Activated naive CD8-positive, alpha-beta T cell treated with anti-CD3 and anti-CD28 coated beads, Interleukin-2, amount 50 U/mL, for 24 hours (primary cell): ENCODE measurements at regions not wholly inside any gene's neighbourhood (a gene's known extent, or its start where the extent isn't known, plus 50 kb on each side); places are given as distances from the start of the nearest gene placed in this dataset.

Source experiments
- ATAC-seq: fragments of 150-1000 bp; cut with Tn5 transposase; one replicate; pipeline ENCODE4 v1.10.0; 2021
- DNase-seq: peaks from one replicate; pipeline ENCODE4 v3.0.0; 2021
- H3K27ac Mint-ChIP-seq: one replicate; pipeline ENCODE4 v1.8.0; 2021; ENCODE audit warnings: mild to moderate bottlenecking, mixed read lengths
- H3K27me3 Mint-ChIP-seq: one replicate; pipeline ENCODE4 v1.8.0; 2021; ENCODE audit warnings: mixed read lengths
- H3K36me3 Mint-ChIP-seq: one replicate; pipeline ENCODE4 v1.8.0; 2021; ENCODE audit warnings: low read depth, mixed read lengths
- H3K4me1 Mint-ChIP-seq: one replicate; pipeline ENCODE4 v1.8.0; 2021; ENCODE audit warnings: mixed read lengths
- H3K4me3 Mint-ChIP-seq: one replicate; pipeline ENCODE4 v1.8.0; 2021; ENCODE audit warnings: mild to moderate bottlenecking, moderate library complexity, mixed read lengths
- H3K9me3 Mint-ChIP-seq: one replicate; pipeline ENCODE4 v1.8.0; 2021; ENCODE audit warnings: mixed read lengths

GRCh38 chr1:226481133-226481532 is 67.4 kb upstream of the STUM start:
- no peak overlapping the region for H3K4me3 Mint-ChIP-seq
- no peak for DNase-seq
- H3K4me1 Mint-ChIP-seq, result peaks cover 1% of the 10 kb centered on the region
- ATAC-seq, result no peak
- no peaks in the 10 kb centered on the region for H3K9me3 Mint-ChIP-seq
- no peak overlapping the region for H3K27ac Mint-ChIP-seq
- H3K27me3 Mint-ChIP-seq, result peaks cover 15% of the 10 kb centered on the region
- H3K36me3 Mint-ChIP-seq, result no peaks in the 10 kb centered on the region

- H3K4me1 Mint-ChIP-seq, result peaks cover 8% of the 10 kb centered on the region
- H3K9me3 Mint-ChIP-seq, result no peaks in the 10 kb centered on the region
- peaks cover 24% of the 10 kb centered on the region for H3K27me3 Mint-ChIP-seq
- H3K4me3 Mint-ChIP-seq, result no peak overlapping the region
- H3K27ac Mint-ChIP-seq, result no peak overlapping the region
- H3K36me3 Mint-ChIP-seq, result no peaks in the 10 kb centered on the region
- ATAC-seq, result no peak
- no peak for DNase-seq
Observed at GRCh38 chr1:226482196-226482595, 66.4 kb upstream of the STUM start.

GRCh38 chr1:226482975-226483700 is 65.4 kb upstream of the STUM start:
- no peak for ATAC-seq
- H3K9me3 Mint-ChIP-seq, result no peaks in the 10 kb centered on the region
- no peak overlapping the region for H3K4me3 Mint-ChIP-seq
- H3K4me1 Mint-ChIP-seq, result peaks cover 8% of the 10 kb centered on the region
- H3K27me3 Mint-ChIP-seq, result peaks cover 29% of the 10 kb centered on the region
- H3K36me3 Mint-ChIP-seq, result no peaks in the 10 kb centered on the region
- DNase-seq, result no peak
- no peak overlapping the region for H3K27ac Mint-ChIP-seq

- H3K9me3 Mint-ChIP-seq, result no peaks in the 10 kb centered on the region
- peaks cover 21% of the 10 kb centered on the region for H3K4me1 Mint-ChIP-seq
- no peak for ATAC-seq
Observed at GRCh38 chr1:226485192-226485591, 63.4 kb upstream of the STUM start.

GRCh38 chr1:226486161-226486560 is 62.4 kb upstream of the STUM start:
- DNase-seq, result no peak
- Mint-ChIP-seq H3K9me3 (no peaks in the 10 kb centered on the region), H3K27ac (no peak overlapping the region), H3K4me1 (peaks cover 24% of the 10 kb centered on the region), H3K4me3 (no peak overlapping the region), H3K27me3 (peaks cover 31% of the 10 kb centered on the region), H3K36me3 (no peaks in the 10 kb centered on the region)
- no peak for ATAC-seq

More at GRCh38 chr1:226485192-226485591, 63.4 kb upstream of the STUM start:
- no peak for DNase-seq
- no peak overlapping the region for H3K27ac Mint-ChIP-seq
- H3K4me3 Mint-ChIP-seq, result no peak overlapping the region
- H3K27me3 Mint-ChIP-seq, result peaks cover 29% of the 10 kb centered on the region
- H3K36me3 Mint-ChIP-seq, result no peaks in the 10 kb centered on the region

GRCh38 chr1:226487921-226488320 is 60.6 kb upstream of the STUM start:
- Mint-ChIP-seq H3K4me1 (peaks cover 24% of the 10 kb centered on the region), H3K4me3 (no peak overlapping the region), H3K27ac (no peak overlapping the region), H3K9me3 (no peaks in the 10 kb centered on the region), H3K27me3 (peaks cover 26% of the 10 kb centered on the region), H3K36me3 (no peaks in the 10 kb centered on the region)
- DNase-seq (no peak), ATAC-seq (no peak)

- peaks cover 20% of the 10 kb centered on the region for H3K27me3 Mint-ChIP-seq
- H3K4me1 Mint-ChIP-seq, result peaks cover 24% of the 10 kb centered on the region
- H3K36me3 Mint-ChIP-seq, result no peaks in the 10 kb centered on the region
- ATAC-seq, result peak; percentile 81
- no peak overlapping the region for H3K4me3 Mint-ChIP-seq
- H3K9me3 Mint-ChIP-seq, result no peaks in the 10 kb centered on the region
- peak overlapping the region; percentile 8 for H3K27ac Mint-ChIP-seq
- peak; percentile 34 for DNase-seq
Observed at GRCh38 chr1:226489718-226490425, 58.7 kb upstream of the STUM start.

- ATAC-seq (peak; percentile 8), DNase-seq (no peak)
- H3K27ac Mint-ChIP-seq, result no peak overlapping the region
- peaks cover 24% of the 10 kb centered on the region for H3K4me1 Mint-ChIP-seq
- no peaks in the 10 kb centered on the region for H3K36me3 Mint-ChIP-seq
- H3K27me3 Mint-ChIP-seq, result peaks cover 17% of the 10 kb centered on the region
- H3K9me3 Mint-ChIP-seq, result no peaks in the 10 kb centered on the region
- no peak overlapping the region for H3K4me3 Mint-ChIP-seq
Observed at GRCh38 chr1:226490426-226490809, 58.1 kb upstream of the STUM start.

- peaks cover 14% of the 10 kb centered on the region for H3K27me3 Mint-ChIP-seq
- no peak for DNase-seq
- ATAC-seq, result no peak
- H3K36me3 Mint-ChIP-seq, result no peaks in the 10 kb centered on the region
- H3K4me1 Mint-ChIP-seq, result peaks cover 22% of the 10 kb centered on the region
- H3K27ac Mint-ChIP-seq, result no peak overlapping the region
- no peaks in the 10 kb centered on the region for H3K9me3 Mint-ChIP-seq
- no peak overlapping the region for H3K4me3 Mint-ChIP-seq
Observed at GRCh38 chr1:226491093-226491850, 57.3 kb upstream of the STUM start.

- DNase-seq, result no peak
- Mint-ChIP-seq H3K27ac (no peak overlapping the region), H3K27me3 (peaks cover 6% of the 10 kb centered on the region), H3K4me1 (peaks cover 17% of the 10 kb centered on the region), H3K9me3 (no peaks in the 10 kb centered on the region), H3K4me3 (no peak overlapping the region), H3K36me3 (no peaks in the 10 kb centered on the region)
- no peak for ATAC-seq
Observed at GRCh38 chr1:226492426-226493137, 56.0 kb upstream of the STUM start.

- H3K9me3 Mint-ChIP-seq, result no peaks in the 10 kb centered on the region
- no peaks in the 10 kb centered on the region for H3K36me3 Mint-ChIP-seq
- no peak overlapping the region for H3K27ac Mint-ChIP-seq
- no peak overlapping the region for H3K4me3 Mint-ChIP-seq
- no peak for ATAC-seq
- DNase-seq, result no peak
- H3K4me1 Mint-ChIP-seq, result peaks cover 14% of the 10 kb centered on the region
- H3K27me3 Mint-ChIP-seq, result peaks cover 2% of the 10 kb centered on the region
Observed at GRCh38 chr1:226494092-226494609, 54.4 kb upstream of the STUM start.

GRCh38 chr1:226495716-226496115 is 52.8 kb upstream of the STUM start:
- ATAC-seq, result peak; percentile 24
- Mint-ChIP-seq H3K36me3 (no peaks in the 10 kb centered on the region), H3K4me3 (no peak overlapping the region), H3K9me3 (no peaks in the 10 kb centered on the region), H3K27ac (no peak overlapping the region), H3K27me3 (no peaks in the 10 kb centered on the region), H3K4me1 (no peaks in the 10 kb centered on the region)
- DNase-seq, result no peak

- no peaks in the 10 kb centered on the region for H3K9me3 Mint-ChIP-seq
Observed at GRCh38 chr1:226496453-226497015, 52.0 kb upstream of the STUM start.

GRCh38 chr1:226497276-226497833 is 51.2 kb upstream of the STUM start:
- DNase-seq, result no peak
- H3K4me1 Mint-ChIP-seq, result no peaks in the 10 kb centered on the region

More at GRCh38 chr1:226496453-226497015, 52.0 kb upstream of the STUM start:
- Mint-ChIP-seq H3K27me3 (no peaks in the 10 kb centered on the region), H3K36me3 (no peaks in the 10 kb centered on the region), H3K4me3 (no peak overlapping the region), H3K4me1 (no peaks in the 10 kb centered on the region), H3K27ac (peak overlapping the region; percentile 38)
- ATAC-seq, result no peak
- no peak for DNase-seq

More at GRCh38 chr1:226497276-226497833, 51.2 kb upstream of the STUM start:
- Mint-ChIP-seq H3K36me3 (no peaks in the 10 kb centered on the region), H3K27ac (no peak overlapping the region), H3K4me3 (no peak overlapping the region), H3K9me3 (no peaks in the 10 kb centered on the region), H3K27me3 (no peaks in the 10 kb centered on the region)
- ATAC-seq, result no peak
